Fibroblast of the aortic adventitia (primary cell): ENCODE measurements at regions not wholly inside any gene's neighbourhood (a gene's known extent, or its start where the extent isn't known, plus 50 kb on each side); places are given as distances from the start of the nearest gene placed in this dataset.
"Not testable (repeated sequence)": the region's sequence is repeated elsewhere in the genome, so short reads cannot be mapped to it uniquely, and the experiment has no call there.

Experiments
- DNase-seq: peaks from one replicate; pipeline ENCODE4 v3.0.0-alpha.2; 2010; ENCODE audit warnings: low read depth
- H3K4me3 ChIP-seq: 2 replicates; pipeline ENCODE4 v1.5.1; 2011; ENCODE audit warnings: low read depth, mild to moderate bottlenecking, control low read depth, low read length, moderate library complexity
- CTCF ChIP-seq: IDR thresholded peaks from 2 replicates; pipeline ENCODE4 v1.5.1; 2011; ENCODE audit warnings: mild to moderate bottlenecking, low read length, control low read depth, inconsistent platforms; ENCODE audit not compliant: insufficient read depth

- DNase-seq: no peak
- TF ChIP-seq CTCF: no peak
- H3K4me3 ChIP-seq: no peak overlapping the region
Measured at GRCh38 chr4:184958127-184958922, 60.0 kb upstream of the HELT start.

- no peak overlapping the region for H3K4me3 ChIP-seq
- no peak for TF ChIP-seq CTCF
- no peak for DNase-seq
Measured at GRCh38 chr4:184958923-184959210, 59.4 kb upstream of the HELT start.

- no peak for TF ChIP-seq CTCF
- no peak overlapping the region for H3K4me3 ChIP-seq
- DNase-seq: no peak
Measured at GRCh38 chr4:184959309-184959708, 59.0 kb upstream of the HELT start.

- no peak for DNase-seq
- no peak for TF ChIP-seq CTCF
- no peak overlapping the region for H3K4me3 ChIP-seq
Measured at GRCh38 chr4:184959786-184960185, 58.5 kb upstream of the HELT start.

- no peak for TF ChIP-seq CTCF
- DNase-seq: peak; percentile 2
- no peak overlapping the region for H3K4me3 ChIP-seq
Measured at GRCh38 chr4:184960505-184960971, 57.8 kb upstream of the HELT start.

- DNase-seq: no peak
- H3K4me3 ChIP-seq: no peak overlapping the region
- no peak for TF ChIP-seq CTCF
Measured at GRCh38 chr4:184961660-184962059, 56.6 kb upstream of the HELT start.

GRCh38 chr4:184962125-184962638, 56.1 kb upstream of the HELT start:
- DNase-seq: no peak
- no peak for TF ChIP-seq CTCF
- no peak overlapping the region for H3K4me3 ChIP-seq

GRCh38 chr4:184965230-184966050, 52.9 kb upstream of the HELT start:
- not testable (repeated sequence) for DNase-seq, H3K4me3 ChIP-seq

- DNase-seq, H3K4me3 ChIP-seq: not testable (repeated sequence)
Measured at GRCh38 chr4:184966051-184966691, 52.1 kb upstream of the HELT start.
